ENCODE measurements at regions not wholly inside any gene's neighbourhood (a gene's known extent, or its start where the extent isn't known, plus 50 kb on each side); places are given as distances from the start of the nearest gene placed in this dataset.

DNA sequence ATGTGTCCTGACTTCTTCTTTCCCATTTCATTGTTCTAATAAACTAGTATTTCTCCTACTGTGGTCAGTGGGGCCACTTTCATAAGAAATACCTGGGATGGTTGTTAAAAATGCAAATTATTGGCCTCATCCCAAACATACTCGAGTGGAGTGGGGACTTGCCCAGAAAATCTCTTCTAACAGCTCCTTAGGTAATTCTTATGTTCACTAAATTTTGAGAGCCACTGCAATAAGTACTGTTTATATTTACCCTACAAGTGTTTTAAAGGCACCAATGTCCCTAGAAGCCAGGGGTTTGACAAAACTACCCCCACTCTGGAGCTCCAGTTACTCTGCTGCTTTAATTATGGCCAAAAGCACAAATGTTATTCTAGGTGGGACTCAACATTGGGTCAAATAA is 70.0 kb upstream of the ACP3 start (continued):
- no peak for TF ChIP-seq REST (IDR thresholded peaks at IDR 0.05; ENCODE audit: low read depth, low read length)
- TF ChIP-seq, protein P1, sequence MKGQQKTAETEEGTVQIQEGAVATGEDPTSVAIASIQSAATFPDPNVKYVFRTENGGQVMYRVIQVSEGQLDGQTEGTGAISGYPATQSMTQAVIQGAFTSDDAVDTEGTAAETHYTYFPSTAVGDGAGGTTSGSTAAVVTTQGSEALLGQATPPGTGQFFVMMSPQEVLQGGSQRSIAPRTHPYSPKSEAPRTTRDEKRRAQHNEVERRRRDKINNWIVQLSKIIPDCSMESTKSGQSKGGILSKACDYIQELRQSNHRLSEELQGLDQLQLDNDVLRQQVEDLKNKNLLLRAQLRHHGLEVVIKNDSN (IDR thresholded peaks at IDR 0.05; ENCODE audit: borderline replicate concordance, low read depth) = no peak

DNA sequence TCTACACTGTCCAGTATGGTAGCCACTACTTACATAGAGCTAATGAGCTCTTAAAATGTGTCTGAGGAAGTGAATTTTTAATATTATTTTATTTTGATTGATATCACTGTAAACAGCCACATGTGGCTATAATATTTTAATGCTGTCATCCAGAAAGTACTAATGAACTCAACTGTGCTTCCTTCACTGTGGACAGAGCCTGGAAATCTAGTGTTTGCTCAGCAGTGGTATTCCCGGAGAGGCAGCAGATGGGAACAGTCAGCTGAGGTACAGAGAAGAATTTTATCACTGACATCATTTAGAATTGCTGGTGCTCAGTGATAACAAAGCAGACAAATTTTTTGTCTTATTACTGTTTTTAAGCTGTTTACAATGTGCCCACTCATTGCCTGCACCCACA is 68.7 kb upstream of the ACP3 start:
- H3F3A ChIP-seq (replicated peaks; ENCODE audit: insufficient read depth) = no peaks in the 10 kb centered on the region
- DNase-seq = no peak
- H3K27ac ChIP-seq (ENCODE audit: low read depth in 2 of 2, low read length in 1 of 2) = no peak overlapping the region
- 0% methylated on average over 1 of the region's 1 CpG for WGBS (ENCODE audit: low lambda C conversion rate)
- no peaks in the 10 kb centered on the region for H4K20me1 ChIP-seq (ENCODE audit: insufficient read depth)
- H3K4me1 ChIP-seq (ENCODE audit: control insufficient read depth in 1 of 2, insufficient read depth in 2 of 2, low read depth in 1 of 2, low read length in 1 of 2) = no peaks in the 10 kb centered on the region; a peak in 1 of 4 replicates
- H2AFZ ChIP-seq (ENCODE audit: low read depth) = no peak overlapping the region
- no peaks in the 10 kb centered on the region for H3K27me3 ChIP-seq (ENCODE audit: insufficient read depth)
- CTCF ChIA-PET = interaction anchor here (1.3 to 8.3 kb wide), 7 partner anchors 9 to 151 kb away, joined by 3 to 98 read pairs (median 4); no protein-coding TSS in a partner anchor
- no peak overlapping the region for H3K9ac ChIP-seq
- TF ChIP-seq, protein P1 (IDR thresholded peaks at IDR 0.05; ENCODE audit: borderline replicate concordance, low read depth) = no peak
- TF ChIP-seq RAD21 (IDR thresholded peaks at IDR 0.05; ENCODE audit: low read length) = no peak
- no peak for TF ChIP-seq FOXM1 (IDR thresholded peaks at IDR 0.05; ENCODE audit: low read depth)
- no peak for TF ChIP-seq REST (IDR thresholded peaks at IDR 0.05; ENCODE audit: low read depth, low read length)
- TF ChIP-seq TCF12 (IDR thresholded peaks at IDR 0.05) = no peak
- TF ChIP-seq MAX (IDR thresholded peaks at IDR 0.05; ENCODE audit: low read depth) = no peak
- TF ChIP-seq RFX5 (IDR thresholded peaks at IDR 0.05; ENCODE audit: low read length) = no peak
- TF ChIP-seq NFIC (IDR thresholded peaks at IDR 0.05; ENCODE audit: borderline replicate concordance) = no peak
- TF ChIP-seq ELF1 (IDR thresholded peaks at IDR 0.05) = no peak
- TF ChIP-seq, protein P2, sequence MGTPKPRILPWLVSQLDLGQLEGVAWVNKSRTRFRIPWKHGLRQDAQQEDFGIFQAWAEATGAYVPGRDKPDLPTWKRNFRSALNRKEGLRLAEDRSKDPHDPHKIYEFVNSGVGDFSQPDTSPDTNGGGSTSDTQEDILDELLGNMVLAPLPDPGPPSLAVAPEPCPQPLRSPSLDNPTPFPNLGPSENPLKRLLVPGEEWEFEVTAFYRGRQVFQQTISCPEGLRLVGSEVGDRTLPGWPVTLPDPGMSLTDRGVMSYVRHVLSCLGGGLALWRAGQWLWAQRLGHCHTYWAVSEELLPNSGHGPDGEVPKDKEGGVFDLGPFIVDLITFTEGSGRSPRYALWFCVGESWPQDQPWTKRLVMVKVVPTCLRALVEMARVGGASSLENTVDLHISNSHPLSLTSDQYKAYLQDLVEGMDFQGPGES (IDR thresholded peaks at IDR 0.05; ENCODE audit: low read depth, low read length) = no peak
- no peak for TF ChIP-seq POLR2AphosphoS5 (IDR thresholded peaks at IDR 0.05; ENCODE audit: low read depth, low read length)
- TF ChIP-seq FOXJ3 (CRISPR knock-in tag; IDR thresholded peaks at IDR 0.05) = no peak
- TF ChIP-seq EP300 (IDR thresholded peaks at IDR 0.05; ENCODE audit: borderline replicate concordance in 1 of 2, low read depth in 1 of 2, low read length in 1 of 2) = no peak
- no peak for TF ChIP-seq YY1 (IDR thresholded peaks at IDR 0.05; ENCODE audit: low read depth)
- no peak for TF ChIP-seq FOSL2 (IDR thresholded peaks at IDR 0.05; ENCODE audit: borderline replicate concordance, low read depth)
- TF ChIP-seq RCOR1 (IDR thresholded peaks at IDR 0.05; ENCODE audit: low read length) = no peak
- H3K4me2 ChIP-seq = no peak overlapping the region
- H3K9me2 ChIP-seq = no peaks in the 10 kb centered on the region
- no peaks in the 10 kb centered on the region for H3K36me3 ChIP-seq (replicated peaks in 1 of 2; ENCODE audit: control insufficient read depth in 1 of 2, insufficient read depth in 2 of 2, low read length in 1 of 2)
- no peaks in the 10 kb centered on the region for H3K9me3 ChIP-seq
- no peaks in the 10 kb centered on the region for H3K79me2 ChIP-seq (ENCODE audit: insufficient read depth)
- POLR2A ChIA-PET = no interaction called here
- no peak overlapping the region for H3K4me3 ChIP-seq (ENCODE audit: low read depth in 2 of 2, low read length in 1 of 2)
